ENCODE measurements at regions not wholly inside any gene's neighbourhood (a gene's known extent, or its start where the extent isn't known, plus 50 kb on each side); places are given as distances from the start of the nearest gene placed in this dataset.

DNA sequence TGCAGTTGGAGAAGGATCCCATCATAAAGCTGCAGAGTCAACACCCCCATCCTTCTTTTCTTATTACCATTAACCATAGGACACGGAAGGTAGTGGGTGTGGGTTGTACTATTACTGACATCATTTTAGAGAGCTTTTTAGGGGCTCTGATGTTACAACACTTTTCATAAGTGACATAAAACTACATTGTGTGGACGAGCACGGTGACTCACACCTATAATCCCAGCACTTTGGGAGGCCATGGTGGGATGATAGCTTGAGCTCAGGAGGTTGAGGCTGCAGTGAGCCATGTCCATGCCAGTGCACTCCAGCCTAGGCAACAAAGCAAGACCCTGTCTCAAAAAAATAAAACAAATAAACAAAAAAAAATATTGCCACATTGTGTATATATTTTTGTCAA is 167.1 kb downstream of the DUSP6 start:
- no peak for DNase-seq (ENCODE audit: low read depth)

GRCh38 chr12:89183985-89184435 is 168.3 kb downstream of the DUSP6 start:
- DNase-seq (ENCODE audit: low read depth): no peak

GRCh38 chr12:89181271-89181920 is 170.9 kb downstream of the DUSP6 start:
- DNase-seq (ENCODE audit: low read depth): no peak

DNA sequence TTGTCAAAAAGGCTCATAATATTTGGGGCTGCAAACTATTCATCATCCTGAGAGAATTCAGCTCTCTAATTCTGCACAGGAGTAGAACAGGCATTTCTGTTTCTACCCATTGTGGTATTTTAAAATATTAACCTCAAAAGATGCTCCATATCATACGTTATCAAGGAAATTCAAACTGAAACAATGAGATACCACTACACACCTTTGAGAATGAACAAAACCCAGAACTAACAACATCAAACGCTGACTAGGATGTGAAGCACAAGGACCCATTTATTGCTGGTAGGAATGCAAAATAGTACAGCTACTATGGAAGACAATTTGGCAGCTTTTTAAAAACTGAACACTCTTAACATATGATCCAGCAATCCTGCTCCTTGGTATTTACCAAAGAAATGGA is 171.8 kb downstream of the DUSP6 start:
- DNase-seq (ENCODE audit: low read depth): no peak

DNA sequence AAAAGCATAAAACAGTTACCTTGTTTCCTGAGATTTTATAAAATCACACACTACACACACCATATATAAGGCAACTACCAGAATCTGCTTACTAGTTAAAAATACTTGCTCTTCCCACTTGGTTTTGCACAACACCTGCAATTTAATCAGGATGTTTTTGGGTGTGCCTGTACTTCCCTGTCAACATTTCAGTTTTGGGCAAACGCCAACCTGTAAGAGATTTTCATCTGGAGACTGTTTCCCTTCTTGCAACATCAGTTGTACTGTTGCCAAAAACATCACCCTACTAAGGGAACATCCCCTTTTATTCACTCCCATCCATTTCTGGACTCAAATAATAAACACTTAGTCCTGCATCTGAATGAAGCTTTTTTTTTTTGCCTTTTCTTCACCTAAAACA is 172.3 kb downstream of the DUSP6 start:
- no peak for DNase-seq (ENCODE audit: low read depth)

GRCh38 chr12:89179245-89179644 is 173.1 kb downstream of the DUSP6 start:
- no peak for DNase-seq (ENCODE audit: low read depth)

DNA sequence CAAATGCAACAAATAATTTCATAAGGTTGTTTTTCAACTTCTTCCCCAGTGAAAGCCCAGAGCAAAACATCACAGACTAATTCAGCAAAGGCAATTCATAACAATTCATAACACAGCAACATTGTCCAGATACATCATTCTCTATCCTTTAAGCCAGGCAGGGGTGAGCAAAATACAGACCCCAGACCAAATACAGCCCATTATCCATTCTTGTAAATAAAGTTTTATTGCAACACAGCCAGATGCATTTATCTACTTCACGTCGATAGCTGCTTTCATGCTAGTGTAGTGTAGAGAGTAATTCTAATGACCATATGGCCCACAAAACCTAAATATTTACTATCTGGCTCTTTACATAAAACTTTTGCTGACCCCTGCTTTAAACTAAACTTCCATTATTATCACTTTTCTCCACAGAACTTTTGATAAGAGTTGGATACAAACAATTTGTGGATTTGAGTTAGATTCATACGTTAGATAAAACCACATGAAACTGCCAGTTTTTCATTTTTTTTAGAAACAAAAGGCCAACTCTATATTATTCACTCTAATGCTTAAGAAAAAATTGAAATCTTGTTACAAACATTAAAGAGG is 174.4 kb downstream of the DUSP6 start:
- DNase-seq (ENCODE audit: low read depth): no peak

DNA sequence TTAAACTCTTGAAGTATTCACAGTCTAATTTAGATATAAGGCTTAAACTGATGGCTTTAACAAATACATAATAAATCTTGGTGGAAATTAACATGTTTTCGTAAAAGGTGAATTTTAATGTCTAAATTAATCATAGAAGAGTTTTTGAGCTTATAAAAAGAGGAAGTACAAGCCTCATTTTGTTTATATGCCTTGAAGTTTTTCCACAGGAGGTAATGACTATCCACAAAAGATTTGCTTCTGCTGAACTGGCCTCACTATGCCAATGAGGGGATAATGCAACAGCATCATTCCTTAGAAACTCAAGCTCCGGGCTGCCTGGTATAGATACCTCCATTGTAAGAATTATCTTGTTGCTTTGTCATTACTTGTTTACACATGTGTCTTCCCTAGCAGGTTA is 175.6 kb downstream of the DUSP6 start:
- DNase-seq (ENCODE audit: low read depth): no peak

- no peak for DNase-seq (ENCODE audit: low read depth)
Observed at GRCh38 chr12:89173678-89174077, 178.6 kb downstream of the DUSP6 start.

- DNase-seq (ENCODE audit: low read depth): no peak
Observed at GRCh38 chr12:89173096-89173495, 179.2 kb downstream of the DUSP6 start.

- no peak for DNase-seq (ENCODE audit: low read depth)
Observed at GRCh38 chr12:89172224-89172623, 180.1 kb downstream of the DUSP6 start.

- no peak for DNase-seq (ENCODE audit: low read depth)
Observed at GRCh38 chr12:89169321-89169720, 183.0 kb downstream of the DUSP6 start.

- no peak for DNase-seq (ENCODE audit: low read depth)
Observed at GRCh38 chr12:89167986-89168385, 184.3 kb downstream of the DUSP6 start.

- DNase-seq (ENCODE audit: low read depth): no peak
Observed at GRCh38 chr12:89166525-89166934, 185.8 kb downstream of the DUSP6 start.

DNA sequence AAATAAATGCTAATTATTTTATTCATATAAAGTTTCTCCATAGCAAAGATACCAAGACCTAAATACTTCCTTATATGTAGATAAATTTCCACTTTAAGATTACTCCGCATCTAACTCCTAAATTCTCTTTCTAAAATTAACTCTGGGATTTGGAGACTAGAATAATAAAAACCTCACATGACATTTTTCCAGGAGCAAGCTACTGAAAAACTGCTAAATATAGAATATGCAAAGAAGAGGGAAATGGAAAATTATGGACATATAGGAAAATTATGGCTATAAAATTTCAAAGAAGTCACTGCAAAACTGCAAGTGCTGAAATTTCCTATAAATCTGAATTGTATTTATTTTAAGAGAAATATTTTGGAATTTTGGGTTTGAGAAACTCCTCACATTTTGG is 186.2 kb downstream of the DUSP6 start:
- DNase-seq (ENCODE audit: low read depth): no peak

GRCh38 chr12:89165703-89166102 is 186.6 kb downstream of the DUSP6 start:
- DNase-seq (ENCODE audit: low read depth): no peak

DNA sequence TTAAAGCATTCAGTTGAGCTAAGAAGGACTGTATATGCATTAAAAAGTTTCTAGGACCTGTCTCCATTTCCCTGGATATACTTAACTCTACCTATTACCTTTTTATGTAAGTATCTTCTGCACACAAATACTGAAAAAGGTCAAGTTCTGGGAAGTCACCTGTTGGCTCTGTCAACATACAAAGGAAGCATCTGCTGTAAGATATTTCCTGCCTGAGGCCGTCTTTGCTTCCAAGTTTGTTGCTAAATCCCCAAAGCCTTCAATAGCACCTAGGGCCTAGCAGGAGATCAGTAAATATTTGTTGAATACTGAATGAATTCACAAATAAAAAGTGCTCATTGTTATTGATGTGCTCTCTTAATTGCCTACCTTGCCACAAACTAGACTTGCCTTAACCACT is 188.4 kb downstream of the DUSP6 start:
- no peak for DNase-seq (ENCODE audit: low read depth)

DNA sequence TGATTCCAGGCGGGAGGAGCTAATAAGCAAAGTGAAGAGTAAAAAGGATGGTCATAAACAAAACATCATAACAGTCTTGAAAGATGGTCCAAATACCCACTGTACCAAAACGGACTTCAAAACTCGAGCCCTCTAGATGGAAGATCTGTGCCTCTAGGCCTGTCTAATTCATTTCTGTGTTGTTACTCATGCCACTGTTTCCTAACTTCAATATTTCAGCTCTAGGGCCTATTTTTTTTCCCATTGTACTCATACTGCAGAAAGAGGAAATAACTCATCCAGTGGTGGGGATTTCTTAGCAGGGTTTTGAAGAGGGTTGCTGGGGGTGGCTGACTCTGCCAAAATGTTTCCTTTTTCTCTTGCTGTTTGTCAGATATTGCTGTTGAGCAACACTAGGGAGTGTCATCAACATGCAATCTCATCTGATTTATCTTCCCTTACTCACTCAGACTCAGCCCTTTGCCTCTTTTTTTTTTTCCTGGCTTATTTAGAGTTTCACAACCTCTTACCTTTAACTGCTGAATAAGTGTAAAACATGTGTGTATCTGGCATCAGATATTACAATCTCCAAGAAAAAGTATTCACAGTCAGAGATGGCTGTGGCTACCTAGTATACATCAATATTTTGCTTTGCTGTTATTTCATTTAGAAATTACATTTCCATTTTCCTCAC is 189.6 kb downstream of the DUSP6 start:
- DNase-seq (ENCODE audit: low read depth): no peak

DNA sequence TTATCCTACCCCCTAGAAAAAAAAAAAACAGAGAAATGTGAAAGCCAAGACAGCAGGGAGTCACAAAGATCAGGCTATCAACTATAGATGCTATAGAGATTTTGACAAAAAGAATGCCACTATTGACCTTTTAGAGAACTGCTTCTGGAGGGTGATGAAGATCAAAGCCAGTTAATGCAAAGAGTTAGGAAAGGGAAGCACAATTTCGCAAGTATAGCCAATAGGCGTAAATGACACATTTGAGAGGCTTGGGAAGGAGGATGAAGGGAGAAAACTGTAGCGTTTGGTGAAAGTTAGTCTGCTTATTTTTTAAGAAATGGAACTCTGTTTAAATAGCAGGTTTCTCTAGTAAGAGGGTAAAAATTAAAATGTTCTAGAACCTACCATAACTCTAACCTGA is 190.7 kb downstream of the DUSP6 start:
- no peak for DNase-seq (ENCODE audit: low read depth)

GRCh38 chr12:89160716-89161123 is 191.6 kb downstream of the DUSP6 start:
- no peak for DNase-seq (ENCODE audit: low read depth)

DNA sequence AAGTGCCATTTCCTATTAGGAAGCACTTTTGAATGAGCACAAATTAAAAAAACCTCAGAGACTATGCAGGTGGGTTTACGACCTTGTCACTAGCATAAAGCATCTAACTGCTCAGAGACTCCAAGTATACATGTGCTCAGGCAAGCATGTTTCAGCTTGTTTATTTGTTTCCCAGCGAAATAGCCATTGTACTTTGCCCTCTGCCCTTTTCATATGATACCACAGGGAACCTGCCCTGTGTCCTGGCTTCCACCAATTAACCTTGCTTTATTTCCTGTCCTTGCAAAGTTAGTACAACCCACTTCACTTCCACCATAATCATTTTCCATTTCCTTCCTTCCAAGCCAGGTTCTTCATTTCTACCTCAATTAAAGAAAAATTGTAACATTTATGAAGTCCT is 194.9 kb downstream of the DUSP6 start:
- no peak for DNase-seq (ENCODE audit: low read depth)

DNA sequence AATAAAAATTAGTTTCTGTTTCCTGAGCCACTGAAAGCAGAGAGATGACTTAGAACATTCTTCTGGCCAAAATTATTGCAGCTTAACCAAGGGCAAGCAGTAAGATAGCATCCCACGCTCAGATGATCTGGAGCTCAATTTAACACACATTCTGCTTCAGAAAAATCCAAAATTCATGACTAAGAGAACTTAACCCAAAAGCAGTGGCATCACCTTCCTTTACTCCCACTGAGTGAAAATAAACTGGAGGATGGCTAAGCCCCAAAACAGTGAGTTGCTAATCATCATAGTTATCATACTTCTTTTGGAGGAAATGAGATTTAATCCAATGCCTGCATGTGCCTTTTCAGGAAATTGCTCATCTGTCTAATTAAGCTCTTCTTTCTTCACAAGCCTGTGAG is 195.4 kb downstream of the DUSP6 start:
- no peak for DNase-seq (ENCODE audit: low read depth)

DNA sequence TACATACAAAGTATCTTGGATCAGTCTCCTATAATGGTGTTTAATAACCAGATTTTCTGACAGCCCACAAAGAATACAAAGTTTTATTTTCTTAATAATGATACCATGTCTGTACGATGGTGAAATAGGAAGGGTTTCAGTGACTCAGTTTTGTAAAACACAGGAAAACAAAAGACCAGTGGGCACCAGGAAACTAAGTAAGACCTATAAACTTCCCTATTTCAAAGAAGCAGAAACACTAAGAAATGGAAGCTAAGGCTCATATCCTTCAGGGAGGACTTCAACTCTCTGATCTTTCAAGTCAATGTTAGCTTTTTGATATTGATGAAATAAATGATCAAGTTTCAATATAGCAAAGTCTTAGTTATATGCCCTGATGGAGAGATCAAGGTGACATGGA is 196.0 kb downstream of the DUSP6 start:
- DNase-seq (ENCODE audit: low read depth): no peak

DNA sequence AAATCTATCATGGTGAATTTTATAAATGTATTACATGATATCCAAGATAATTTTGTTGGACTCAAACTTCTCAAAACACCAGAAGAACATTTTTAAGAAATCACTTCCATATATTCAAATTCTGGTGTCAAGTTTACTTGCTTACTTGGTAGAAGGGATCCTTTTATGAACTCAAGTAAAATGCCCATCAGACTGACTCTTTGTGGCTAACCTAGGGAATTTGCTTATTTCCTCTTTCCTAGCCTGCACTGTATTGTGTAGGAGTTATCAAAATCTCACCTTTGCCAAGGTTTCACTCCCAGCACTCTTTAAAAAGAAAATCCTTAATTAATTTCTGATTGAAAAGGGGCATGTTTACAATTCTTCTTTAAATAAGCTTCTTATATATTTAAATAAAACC is 196.5 kb downstream of the DUSP6 start:
- DNase-seq (ENCODE audit: low read depth): no peak
